ENCODE measurements at regions not wholly inside any gene's neighbourhood (a gene's known extent, or its start where the extent isn't known, plus 50 kb on each side); places are given as distances from the start of the nearest gene placed in this dataset.
A peak's percentile ranks its signal among the peaks of the same experiment; 100 is the strongest.

GRCh38 chr6:142682985-142683384, 262.0 kb downstream of the HIVEP2 start:
- no peak for DNase-seq (ENCODE audit: low read depth)

DNA sequence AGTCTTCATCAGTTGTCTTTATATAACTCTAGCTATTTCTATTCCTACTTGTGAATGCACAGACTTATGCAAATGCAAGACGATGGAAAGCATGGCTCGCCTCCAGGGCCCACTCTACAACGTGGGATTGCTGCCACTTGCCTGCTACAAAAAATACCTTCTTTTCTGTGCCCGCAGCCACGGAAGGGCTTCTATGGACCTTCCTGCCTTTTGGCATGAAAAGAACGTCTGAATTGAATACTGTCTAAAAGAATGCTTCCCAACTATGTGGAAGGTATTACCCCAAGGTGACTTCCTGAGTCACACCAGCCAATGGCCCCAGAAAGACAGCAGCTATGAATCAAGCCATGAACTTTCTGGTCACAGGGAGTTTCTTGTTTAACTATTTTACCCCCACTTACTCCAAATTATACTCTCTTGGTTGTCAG, 261.2 kb downstream of the HIVEP2 start:
- DNase-seq (ENCODE audit: low read depth): no peak

- DNase-seq (ENCODE audit: low read depth): no peak
These were observed 260.6 kb downstream of the HIVEP2 start for GRCh38 chr6:142684371-142684770.

DNA sequence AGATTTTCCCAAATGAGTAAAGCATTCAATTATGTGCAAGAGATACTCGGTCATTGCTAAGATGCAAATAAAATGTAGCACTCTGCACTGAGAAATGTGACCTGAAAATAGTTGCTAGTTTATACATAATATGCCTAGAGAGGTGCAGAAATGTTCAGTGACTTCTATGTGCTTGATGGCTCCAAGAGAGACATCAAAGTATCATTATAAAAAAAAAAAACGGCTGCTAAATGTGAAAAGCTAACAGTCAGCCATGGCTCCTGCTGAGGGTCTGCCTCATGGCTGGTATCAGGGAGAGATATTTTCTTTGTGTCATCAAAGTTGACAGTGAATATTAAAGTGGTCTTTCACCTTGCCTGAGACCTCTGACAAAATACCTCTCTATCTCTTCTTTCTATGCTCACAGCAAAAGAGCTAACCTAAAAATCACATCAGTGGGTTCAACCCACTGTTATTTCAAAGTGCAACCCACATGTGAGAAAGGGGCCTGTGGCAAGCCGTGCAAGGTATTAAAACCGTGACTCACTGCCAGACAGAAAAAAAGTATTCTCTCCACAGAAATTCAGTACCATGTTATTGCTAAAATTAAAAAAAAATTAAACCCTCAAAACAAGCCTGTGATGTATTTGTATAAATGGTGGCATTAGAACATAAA, 259.0 kb downstream of the HIVEP2 start:
- no peak for DNase-seq (ENCODE audit: low read depth)

DNA sequence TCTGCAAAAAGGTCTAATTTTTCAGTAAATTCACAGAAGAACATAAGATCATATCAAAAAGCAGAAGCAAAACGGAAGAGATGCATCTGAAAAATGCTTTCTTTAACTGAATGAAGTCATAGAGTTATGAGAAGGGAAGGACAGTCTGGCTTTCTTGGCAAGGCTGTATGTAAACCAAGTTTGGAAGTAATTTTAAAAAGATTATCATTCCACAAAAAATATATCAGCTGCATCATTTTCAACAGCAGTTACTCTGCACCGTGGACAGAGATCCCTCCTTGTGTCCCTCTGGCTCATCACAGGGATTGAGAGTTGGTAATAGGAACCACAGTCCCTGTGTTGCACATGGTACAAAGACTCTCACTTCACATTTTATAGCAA, 258.5 kb downstream of the HIVEP2 start:
- DNase-seq (ENCODE audit: low read depth): no peak

GRCh38 chr6:142692942-142693341, 252.0 kb downstream of the HIVEP2 start:
- peak; percentile 27 for DNase-seq (ENCODE audit: low read depth)

DNA sequence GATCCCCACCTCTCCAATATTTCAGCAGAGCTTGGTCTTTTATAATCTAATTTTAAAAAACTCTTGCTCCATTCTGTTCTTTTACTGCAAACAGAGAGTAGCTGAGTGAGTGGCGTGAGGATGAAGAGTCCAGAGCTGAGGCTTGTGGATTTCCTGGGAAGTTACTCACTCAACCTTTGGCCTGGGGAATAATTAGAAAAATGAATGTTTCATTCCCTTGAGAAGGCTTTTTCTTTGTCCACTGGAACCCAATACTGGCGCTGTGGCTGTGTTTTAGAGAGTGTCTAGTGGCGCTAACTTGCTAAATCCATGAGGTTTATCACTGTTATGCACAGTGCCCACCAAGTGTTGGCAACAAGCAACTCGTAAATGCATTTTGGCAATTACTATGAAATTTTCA, 251.5 kb downstream of the HIVEP2 start:
- DNase-seq (ENCODE audit: low read depth): no peak

DNA sequence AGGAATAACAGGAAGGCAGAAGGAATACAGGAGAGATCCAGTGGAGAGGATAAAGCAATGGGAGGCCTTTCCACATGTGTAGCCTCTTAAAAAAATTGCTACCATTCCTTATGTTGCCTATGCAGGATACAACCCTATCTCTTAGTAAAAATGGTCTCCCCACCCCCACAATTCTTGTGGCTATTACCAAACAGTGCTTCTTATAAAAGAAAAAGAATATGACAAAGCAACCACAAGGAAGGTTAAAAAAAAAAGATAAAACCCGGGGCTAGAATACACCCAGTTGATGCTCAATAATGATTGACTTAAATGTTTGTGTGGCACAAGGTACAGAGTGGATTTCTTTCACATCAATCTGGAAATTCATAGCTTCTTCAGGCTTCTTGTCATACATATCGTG, 250.9 kb downstream of the HIVEP2 start:
- no peak for DNase-seq (ENCODE audit: low read depth)

- no peak for DNase-seq (ENCODE audit: low read depth)
These were observed 250.0 kb downstream of the HIVEP2 start for GRCh38 chr6:142695016-142695415.

DNA sequence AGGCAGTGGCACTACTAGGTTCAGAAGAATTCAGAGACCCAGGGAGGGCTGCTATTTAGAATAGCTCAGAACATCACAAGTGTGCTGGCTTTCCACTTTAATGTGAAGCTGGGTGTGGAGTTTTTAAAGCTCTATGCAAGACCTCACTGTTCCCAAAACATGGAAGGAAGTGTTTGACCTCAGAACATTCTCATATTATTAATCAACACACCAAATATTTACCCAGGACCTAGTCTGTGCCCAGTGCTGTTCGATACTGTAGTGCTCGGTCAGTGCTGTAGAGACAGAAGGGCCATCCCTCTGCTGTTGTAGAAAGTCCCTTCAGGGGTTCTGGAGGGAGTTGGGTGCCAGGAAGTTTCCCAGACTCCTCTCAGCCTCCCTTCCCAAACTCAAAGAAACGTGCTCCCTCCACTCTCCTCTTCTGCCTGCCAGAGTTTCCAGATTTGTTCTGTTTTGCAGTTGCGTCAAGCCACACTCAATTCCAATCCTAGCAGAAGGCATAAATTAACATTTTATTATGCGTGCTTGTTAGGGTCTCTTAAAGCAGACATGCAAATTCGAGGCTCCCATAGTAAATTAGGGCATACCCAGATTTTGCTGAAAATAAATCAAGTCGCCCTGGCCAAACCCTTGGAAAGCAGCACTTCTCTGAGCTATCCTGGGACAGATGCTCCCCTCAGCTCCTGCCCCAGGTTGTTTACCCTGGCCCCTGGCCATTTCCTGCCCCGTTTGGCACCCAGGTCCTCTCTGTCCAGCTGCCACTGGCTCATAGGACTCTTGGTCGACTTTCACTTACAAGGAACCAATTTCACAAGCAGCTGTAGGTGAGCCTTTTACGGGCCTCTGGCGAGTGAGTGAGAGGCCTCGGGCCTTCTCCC, 248.6 kb downstream of the HIVEP2 start:
- no peak for DNase-seq (ENCODE audit: low read depth)

GRCh38 chr6:142697001-142697335, 248.0 kb downstream of the HIVEP2 start:
- DNase-seq (ENCODE audit: low read depth): no peak

DNA sequence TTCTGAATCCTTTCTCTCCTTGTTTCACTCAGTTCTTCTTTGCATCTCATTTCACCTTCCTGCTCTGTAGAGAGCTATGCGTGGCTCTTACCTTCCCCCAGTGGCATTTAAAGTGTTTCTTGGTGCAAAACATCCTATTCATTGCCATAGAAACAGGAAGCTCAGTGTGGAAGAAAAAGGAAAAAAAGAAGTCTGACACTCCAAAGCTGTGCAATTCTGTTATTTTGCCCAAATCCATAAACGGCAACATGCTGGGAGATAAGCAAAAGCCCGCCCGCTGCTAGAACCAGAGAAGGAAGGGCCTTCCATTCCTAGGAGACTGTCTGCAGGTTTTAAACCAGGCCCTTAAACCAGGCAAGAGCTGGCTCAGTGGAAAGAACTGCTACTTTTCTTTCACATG, 247.1 kb downstream of the HIVEP2 start:
- no peak for DNase-seq (ENCODE audit: low read depth)

- DNase-seq (ENCODE audit: low read depth): no peak
These were observed 246.2 kb downstream of the HIVEP2 start for GRCh38 chr6:142698751-142699150.

DNA sequence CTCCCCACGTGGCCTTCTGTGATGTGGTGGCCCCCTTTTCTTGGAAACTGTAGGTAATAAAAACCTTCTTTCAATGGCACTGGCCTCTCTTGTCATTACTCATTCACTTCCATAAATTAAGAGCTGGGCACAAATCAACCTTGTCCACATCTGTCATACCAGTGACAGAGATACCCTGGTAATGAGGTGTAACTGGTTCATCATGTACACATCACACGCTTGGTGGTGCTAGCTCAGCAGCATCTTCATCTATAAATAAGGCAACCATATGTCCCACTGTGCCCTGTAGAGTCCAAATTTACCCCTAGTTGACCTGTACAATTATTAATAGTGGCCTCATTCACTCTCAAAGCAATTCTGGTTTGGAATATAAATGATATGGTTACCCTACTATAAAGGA, 245.6 kb downstream of the HIVEP2 start:
- no peak for DNase-seq (ENCODE audit: low read depth)

GRCh38 chr6:142700032-142700431, 244.9 kb downstream of the HIVEP2 start:
- no peak for DNase-seq (ENCODE audit: low read depth)

GRCh38 chr6:142700671-142701312, 244.2 kb downstream of the HIVEP2 start:
- DNase-seq (ENCODE audit: low read depth): no peak
